ENCODE measurements at regions not wholly inside any gene's neighbourhood (a gene's known extent, or its start where the extent isn't known, plus 50 kb on each side); places are given as distances from the start of the nearest gene placed in this dataset.
A peak's percentile ranks its signal among the peaks of the same experiment; 100 is the strongest.

DNA sequence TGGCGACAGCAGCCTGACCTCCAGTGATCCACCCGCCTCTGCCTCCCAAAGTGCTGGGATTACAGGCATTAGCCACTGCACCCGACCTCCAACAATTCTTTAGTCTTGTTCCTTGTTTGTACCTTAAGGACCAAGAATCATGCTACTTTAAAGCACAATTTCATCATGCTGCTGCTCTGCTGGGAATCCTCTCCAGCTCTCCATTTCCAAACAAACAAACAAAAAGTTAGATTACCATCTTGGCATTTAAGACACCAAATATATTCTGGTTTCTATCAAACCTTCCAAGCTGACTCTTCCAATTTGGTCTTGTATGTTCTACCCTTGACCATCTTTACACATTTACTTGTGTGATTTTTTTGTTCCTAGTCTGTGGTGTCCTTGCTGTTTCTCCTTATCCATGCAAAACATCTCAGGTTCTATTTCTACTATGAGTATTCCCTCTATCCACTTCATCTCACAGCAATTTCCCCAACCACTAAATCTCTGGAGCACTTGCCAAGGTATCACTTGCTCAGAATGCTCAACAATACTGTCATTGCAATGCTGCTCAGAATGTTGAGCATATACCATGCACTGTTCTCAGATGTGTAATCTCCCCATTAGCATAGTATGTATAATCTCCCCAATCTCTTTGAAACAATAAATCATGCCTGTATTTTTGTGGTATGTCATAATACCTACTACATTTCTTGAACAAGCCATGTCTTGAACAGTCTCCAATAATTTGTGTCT, 73.2 kb upstream of the GALNT5 start:
- no peak for DNase-seq (ENCODE audit: low spot score)

DNA sequence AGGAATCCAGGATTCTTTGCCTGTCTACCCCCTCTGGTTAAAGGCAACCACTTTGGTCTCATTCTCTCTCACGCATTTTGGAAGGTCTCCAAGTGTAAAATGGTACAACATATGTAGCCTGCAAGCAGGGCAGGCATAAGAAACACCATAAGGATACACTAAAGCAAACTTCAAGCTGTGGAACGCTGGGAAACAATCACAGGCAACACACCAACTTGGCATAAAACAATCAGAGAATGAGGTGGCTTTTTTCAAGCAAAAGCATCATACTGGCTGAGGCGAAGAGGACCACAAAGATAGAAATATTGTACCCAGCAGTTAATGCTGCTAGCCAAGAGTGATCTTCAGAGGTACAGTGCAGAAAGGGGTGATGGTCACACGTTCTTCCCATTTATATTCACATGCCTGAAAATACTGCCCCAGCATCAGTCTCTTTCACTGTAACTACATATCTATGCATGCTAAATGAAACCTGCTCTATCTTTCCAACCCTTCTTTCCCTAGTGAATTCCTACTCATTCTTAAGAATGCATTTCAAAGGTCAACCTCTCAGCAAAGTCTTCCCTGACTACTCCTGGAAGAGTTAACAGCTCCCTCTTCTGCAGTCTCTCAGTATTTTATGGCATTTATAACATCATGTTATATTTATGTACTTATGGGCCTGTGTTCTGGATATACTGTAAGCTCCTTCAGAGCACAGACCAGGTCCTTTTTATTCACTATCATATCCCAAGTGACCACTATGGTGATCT, 71.9 kb upstream of the GALNT5 start:
- DNase-seq (ENCODE audit: low spot score): no peak

GRCh38 chr2:157190151-157190550, 67.4 kb upstream of the GALNT5 start:
- DNase-seq (ENCODE audit: low spot score): no peak

DNA sequence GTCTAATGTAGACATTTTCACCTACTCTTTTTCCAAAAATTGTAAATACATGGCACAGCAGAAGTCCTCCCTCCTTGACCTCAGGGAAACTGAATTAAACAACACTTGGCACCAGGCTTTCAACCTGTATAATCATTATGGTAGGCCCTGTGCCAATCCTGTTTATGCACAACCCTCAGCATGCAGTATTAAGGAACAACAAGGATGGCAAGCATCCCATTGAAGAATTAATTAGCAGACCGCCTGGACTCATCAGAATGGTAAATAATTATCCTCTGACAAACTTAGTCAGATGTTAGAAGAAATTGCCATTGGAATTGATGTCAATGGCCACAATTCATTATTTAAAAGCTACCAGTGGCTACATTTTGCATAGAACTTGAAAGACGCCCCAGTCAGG, 66.3 kb upstream of the GALNT5 start:
- no peak for DNase-seq (ENCODE audit: low spot score)

- DNase-seq (ENCODE audit: low spot score): no peak
These were observed 64.8 kb upstream of the GALNT5 start for GRCh38 chr2:157192445-157193423.

DNA sequence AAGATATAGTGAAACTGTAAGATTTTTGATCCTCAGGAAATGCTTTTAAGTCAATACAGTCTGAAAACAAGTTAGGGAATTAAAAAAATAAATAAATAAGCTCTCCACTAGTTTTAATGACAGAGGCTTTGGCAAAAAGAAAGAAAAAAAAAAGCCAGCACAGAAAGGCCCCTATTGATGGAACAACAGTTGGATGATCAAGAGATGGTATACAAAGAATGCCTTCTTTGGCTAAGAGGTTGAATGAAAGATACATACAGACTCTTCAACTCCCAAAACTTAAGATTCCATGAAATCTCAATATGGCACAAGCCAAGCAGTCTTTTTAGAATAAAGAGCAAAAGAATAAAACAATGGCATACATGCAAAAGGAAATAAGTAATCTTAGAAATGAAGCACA, 64.0 kb upstream of the GALNT5 start:
- DNase-seq (ENCODE audit: low spot score): no peak

DNA sequence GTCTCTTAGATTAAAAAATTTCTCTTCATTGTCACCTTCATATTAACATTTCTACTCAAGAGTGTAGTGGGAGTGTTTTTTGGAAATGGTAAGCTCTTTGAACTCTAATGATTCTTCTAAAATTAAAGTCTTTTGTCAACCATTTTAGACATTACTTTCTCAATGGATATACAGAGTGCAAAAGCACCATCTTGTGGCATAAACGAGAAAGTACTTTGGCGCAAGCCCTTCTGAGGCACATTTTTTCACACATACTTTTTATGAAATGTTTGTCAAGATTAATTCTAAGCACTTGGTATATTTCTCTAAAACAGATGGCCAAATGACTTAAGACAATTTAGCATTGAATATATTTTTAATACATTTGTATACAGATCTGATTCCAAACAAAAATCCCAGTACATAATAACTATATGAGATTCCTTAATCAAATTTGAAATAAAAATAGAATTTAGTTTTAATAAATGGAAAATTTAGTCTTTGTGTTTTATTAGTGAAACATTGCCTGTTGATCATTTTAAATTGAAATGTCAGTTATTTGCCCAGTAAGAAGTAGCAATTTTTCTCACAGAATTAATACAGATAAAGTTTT, 63.3 kb upstream of the GALNT5 start:
- peak; percentile 70 for DNase-seq (ENCODE audit: low spot score)

- no peak for DNase-seq (ENCODE audit: low spot score)
These were observed 62.7 kb upstream of the GALNT5 start for GRCh38 chr2:157194844-157195243.

- no peak for DNase-seq (ENCODE audit: low spot score)
These were observed 60.5 kb upstream of the GALNT5 start for GRCh38 chr2:157196956-157197355.

GRCh38 chr2:157197848-157198247, 59.7 kb upstream of the GALNT5 start:
- DNase-seq (ENCODE audit: low spot score): no peak

GRCh38 chr2:157203651-157204050, 53.9 kb upstream of the GALNT5 start:
- no peak for DNase-seq (ENCODE audit: low spot score)

DNA sequence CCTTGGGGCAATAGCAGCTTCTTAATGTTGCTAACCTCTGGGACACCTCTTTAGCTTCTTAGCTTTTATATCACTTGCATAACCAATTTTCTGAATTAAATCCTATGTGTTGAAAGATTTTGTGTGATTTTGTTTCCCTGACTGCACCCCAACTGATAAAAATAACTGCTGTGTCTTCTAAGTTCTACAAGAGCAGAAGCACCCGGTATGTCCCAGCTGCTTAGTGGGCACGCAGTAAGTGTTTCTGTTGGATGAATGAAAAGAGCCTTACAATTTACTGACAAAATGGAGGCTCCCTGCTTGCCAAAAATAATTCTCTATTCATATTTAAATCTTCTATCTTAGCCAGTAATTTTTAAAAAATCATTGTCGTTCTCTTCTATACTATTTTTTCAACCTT, 53.1 kb upstream of the GALNT5 start:
- peak; percentile 25 for DNase-seq (ENCODE audit: low spot score)

GRCh38 chr2:157206916-157207315, 50.6 kb upstream of the GALNT5 start:
- no peak for DNase-seq (ENCODE audit: low spot score)
